NCI-H748 treated with DMSO at 0.1 percent for 48 hours (cell line): ENCODE measurements at regions not wholly inside any gene's neighbourhood (a gene's known extent, or its start where the extent isn't known, plus 50 kb on each side); places are given as distances from the start of the nearest gene placed in this dataset.
"Not testable (repeated sequence)": the region's sequence is repeated elsewhere in the genome, so short reads cannot be mapped to it uniquely, and the experiment has no call there.

Experiments used
- DNase-seq: peaks from one replicate; lab custom pipeline; 2025; lab: John Stamatoyannopoulos, UW

GRCh38 chr2:207363761-207364290, 165.9 kb upstream of the CREB1 start:
- no peak for DNase-seq

DNA sequence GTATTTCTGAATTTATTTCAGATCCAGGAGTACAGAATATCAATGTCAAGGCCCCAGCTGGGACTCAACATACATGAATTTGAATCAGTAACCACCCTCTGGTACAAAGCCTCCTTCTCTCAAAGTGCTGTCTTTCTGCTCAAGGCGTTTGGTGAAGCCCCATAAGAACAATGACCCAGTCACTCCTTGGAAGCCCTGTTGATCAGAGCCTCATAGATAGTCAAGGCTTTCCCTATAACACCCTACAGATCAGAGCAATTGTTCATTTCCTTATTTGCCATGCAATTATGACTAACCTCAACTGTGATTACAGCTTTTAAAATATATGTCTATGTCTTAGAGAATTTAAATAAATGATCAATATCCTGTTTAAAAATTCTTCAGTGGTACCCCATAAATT, 159.1 kb upstream of the CREB1 start:
- DNase-seq: no peak

DNA sequence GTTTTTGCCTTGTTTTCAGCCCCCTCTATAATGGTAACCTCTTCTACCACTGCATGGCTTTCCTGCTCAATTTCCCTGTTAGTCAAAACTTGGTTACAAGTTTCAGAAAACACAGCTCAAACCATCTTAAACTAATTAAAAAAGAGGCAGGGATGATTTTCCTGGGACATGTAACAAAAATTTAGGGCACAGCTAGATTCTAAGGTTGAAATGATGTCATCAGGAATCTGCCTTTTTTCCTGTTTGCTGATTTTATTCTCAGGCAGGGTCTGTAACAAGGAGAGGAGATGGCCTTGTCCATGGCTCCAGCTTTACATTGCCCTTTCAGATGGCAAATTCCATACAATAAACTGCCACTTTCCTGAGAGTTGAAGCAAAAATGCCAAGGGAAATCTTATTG, 157.9 kb upstream of the CREB1 start:
- DNase-seq: no peak

GRCh38 chr2:207372483-207372882, 157.3 kb upstream of the CREB1 start:
- no peak for DNase-seq

GRCh38 chr2:207375207-207375875, 154.4 kb upstream of the CREB1 start:
- no peak for DNase-seq

- not testable (repeated sequence) for DNase-seq
Observed at GRCh38 chr2:207378620-207379019, 151.1 kb upstream of the CREB1 start.

GRCh38 chr2:207385076-207385475, 144.7 kb upstream of the CREB1 start:
- no peak for DNase-seq

DNA sequence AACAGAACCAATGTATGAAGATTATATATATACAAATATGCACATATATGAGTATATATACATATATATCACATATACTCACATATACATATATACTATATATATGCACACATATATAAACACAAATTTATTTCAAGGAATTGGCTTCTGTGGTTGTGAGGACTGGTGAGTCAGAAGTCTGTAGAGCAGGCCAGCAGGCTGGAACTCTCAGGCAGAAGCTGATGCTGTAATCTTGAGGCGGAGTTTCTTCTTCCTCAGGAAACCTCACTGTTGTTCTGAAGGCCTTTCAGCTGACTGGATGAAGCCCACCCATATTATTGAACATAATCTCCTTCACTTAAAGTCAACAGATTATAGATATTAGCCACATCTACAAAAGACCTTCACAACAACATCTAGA, 143.9 kb upstream of the CREB1 start:
- DNase-seq: no peak

DNA sequence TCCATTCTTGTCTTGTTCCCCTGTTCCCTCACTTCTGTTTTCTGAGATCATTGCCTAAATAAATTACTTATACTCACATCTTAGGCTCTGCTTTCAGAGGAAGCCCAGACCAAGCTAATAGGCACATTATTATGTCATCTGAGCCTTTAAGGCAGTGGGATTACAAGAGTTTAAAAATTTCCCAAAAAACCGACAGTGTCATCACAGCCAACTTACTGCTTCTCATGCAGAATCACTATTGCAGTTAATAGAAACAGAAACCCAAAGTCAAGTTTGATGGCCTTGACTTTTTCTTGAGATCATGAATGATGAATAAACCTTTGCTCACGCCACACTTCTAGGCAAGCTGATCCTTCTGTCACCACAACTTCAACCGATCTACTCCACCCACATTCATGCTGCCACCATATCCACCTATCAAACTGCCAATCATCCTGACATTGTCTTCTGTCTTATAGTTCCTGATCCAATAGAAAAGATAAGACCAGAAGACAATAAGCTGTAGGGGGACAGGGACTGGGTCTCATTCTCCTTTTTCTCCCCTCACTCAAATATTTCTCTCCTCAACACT, 142.7 kb upstream of the CREB1 start:
- DNase-seq: no peak

- DNase-seq: peak; percentile 88
Observed at GRCh38 chr2:207390302-207391095, 139.3 kb upstream of the CREB1 start.

GRCh38 chr2:207394203-207394781, 135.5 kb upstream of the CREB1 start:
- no peak for DNase-seq

DNA sequence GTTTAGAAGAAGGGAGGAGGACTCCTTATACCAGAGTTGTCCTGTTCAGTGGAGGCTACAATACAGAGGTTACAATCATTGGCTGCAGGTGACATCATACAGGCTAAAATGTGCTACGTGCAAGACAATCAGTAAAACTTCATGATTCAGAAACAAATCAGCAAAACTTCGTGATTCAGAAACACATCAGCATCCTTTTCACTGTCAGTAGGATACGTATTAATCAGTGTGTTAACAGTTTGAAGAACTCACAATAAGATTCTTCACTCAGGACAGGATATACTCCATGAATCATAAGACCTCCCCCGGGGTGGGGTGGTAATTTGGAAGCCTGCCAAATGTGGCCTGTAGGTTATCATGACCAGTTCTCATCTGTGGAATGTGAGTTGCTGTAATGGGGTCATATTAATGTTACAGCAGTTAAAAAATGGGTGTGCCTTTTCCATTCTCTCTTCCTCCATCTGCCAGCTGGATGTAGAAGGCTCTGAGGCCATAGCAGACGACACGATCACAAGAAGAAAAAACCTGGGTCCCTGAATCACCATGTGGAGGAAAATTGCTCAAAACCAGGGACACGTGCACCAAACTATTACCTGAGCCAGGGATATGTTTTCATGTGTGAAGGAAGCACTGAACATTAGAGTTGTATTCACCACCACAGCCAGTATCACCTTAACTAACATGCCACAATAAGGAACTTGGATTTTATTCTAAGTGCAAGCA, 134.8 kb upstream of the CREB1 start:
- peak; percentile 63 for DNase-seq

DNA sequence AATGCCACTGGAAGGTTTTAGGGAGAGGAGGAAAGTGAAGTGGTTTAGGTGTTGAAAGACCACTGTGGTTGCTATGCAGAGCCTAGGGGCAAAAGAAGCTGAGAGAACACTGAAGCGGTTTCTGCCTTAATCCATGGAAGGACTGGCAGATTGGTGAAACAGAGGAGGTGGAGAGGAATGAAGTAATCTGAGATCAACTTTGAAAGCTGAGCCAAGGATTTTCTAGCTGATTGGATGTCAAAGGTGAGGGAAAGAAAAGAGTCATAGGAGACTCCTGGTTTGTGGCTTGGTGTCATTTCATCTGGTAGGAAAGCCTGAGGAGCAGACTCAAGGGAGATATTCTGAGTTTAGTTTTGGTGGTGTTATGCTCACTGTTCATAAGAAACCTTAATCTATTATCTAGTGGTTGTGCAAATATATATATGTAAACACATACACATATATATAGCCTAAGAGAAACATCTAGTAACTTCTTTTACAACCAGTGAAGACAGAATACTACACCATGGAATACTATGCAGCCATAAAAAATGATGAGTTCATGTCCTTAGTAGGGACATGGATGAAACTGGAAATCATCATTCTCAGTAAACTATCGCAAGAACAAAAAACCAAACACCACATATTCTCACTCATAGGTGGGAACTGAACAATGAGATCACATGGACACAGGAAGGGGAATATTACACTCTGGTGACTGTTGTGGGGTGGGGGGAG, 134.1 kb upstream of the CREB1 start:
- no peak for DNase-seq

- DNase-seq: no peak
Observed at GRCh38 chr2:207397917-207398655, 131.7 kb upstream of the CREB1 start.

DNA sequence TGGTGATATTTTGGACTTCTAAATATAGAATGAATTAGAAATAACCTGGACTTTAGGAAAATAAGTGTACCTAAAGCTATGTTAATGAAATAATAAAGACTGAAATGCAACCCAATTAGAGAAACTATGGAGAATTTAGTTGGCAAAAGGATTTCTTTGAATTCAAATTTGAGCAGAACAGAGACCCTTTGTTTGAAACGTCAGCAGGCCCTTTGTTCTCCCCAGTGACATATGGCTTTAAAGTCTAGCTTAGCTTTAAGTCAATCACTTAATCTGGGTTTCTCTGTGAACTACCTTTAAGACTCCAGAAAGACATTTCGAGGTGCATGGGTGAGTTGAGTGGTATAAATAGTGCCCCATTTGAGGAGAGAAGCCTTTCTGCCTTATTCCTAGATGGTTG, 130.5 kb upstream of the CREB1 start:
- no peak for DNase-seq

- no peak for DNase-seq
Observed at GRCh38 chr2:207401338-207401737, 128.4 kb upstream of the CREB1 start.

GRCh38 chr2:207403141-207403540, 126.6 kb upstream of the CREB1 start:
- no peak for DNase-seq

GRCh38 chr2:207403950-207404349, 125.8 kb upstream of the CREB1 start:
- peak; percentile 76 for DNase-seq

DNA sequence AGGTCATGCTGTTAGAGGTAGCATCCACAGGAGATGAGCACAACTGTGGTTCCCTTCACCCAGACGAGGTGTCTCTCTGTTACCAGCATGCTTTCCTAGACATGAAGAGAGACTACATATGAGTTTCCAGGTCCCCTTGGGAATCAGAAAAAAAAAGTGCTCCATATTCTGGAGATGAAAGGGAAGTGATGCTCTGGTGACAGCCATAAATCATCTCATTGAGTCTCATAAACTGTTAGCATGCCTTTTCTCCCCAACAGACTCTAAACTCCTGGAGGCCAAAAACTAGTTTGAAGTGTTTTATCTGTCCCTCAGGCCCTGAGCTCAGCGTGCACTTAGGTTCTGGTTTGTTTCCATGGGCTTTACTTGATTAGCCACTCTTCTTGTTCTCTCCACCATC, 124.6 kb upstream of the CREB1 start:
- no peak for DNase-seq

DNA sequence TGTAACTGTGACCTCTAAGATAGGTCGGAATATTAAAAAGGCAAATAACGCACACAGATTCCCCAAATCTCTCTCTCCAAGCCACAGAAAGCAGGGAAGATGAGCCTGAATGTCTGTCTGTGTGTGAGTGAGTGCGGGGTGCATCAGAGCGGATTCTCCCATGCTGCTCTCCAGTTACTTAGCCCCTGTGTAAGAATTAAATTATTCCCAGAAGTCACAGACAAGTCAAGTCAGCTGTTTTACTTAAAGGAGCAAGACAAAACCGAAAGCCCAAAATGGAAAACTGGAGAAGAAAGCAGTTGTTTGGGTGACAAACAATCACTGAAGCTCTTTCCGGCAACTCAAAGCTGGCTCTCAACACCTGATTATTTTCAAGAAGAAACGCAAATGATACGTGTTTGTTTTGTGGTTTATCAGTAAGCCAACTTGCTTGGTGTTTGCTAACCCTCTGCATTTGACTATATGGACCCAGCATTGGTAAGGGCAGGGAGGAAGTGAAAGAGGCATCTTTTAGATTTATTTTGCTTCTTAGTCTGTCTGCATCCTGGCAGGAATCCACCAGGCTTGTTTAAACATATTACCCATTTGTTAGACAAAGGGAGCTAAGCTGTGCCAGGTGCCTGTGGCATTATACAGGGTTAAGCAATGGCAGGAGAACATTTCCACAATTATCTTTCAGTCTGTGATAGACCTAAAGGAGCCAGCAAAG, 121.5 kb upstream of the CREB1 start:
- peak; percentile 90 for DNase-seq
